Glutamatergic neuron (in vitro differentiated cells): ENCODE measurements at regions not wholly inside any gene's neighbourhood (a gene's known extent, or its start where the extent isn't known, plus 50 kb on each side); places are given as distances from the start of the nearest gene placed in this dataset.

Experiments used
- DNase-seq: peaks from one replicate; pipeline ENCODE4 v3.0.0; 2022
- H3K27ac Mint-ChIP-seq: one replicate; pipeline ENCODE4 v1.8.0; 2020; ENCODE audit warnings: mild to moderate bottlenecking, mixed read lengths, inconsistent platforms; ENCODE audit not compliant: unreplicated experiment
- H3K27me3 Mint-ChIP-seq: one replicate; pipeline ENCODE4 v1.8.0; 2020; ENCODE audit warnings: mild to moderate bottlenecking, moderate library complexity, mixed read lengths, inconsistent platforms; ENCODE audit not compliant: unreplicated experiment
- H3K36me3 Mint-ChIP-seq: one replicate; pipeline ENCODE4 v1.8.0; 2020; ENCODE audit warnings: mild to moderate bottlenecking, mixed read lengths, inconsistent platforms; ENCODE audit not compliant: unreplicated experiment
- H3K4me1 Mint-ChIP-seq: one replicate; pipeline ENCODE4 v1.8.0; 2020; ENCODE audit warnings: mild to moderate bottlenecking, low read depth, mixed read lengths, inconsistent platforms; ENCODE audit not compliant: unreplicated experiment
- H3K4me3 Mint-ChIP-seq: one replicate; pipeline ENCODE4 v1.8.0; 2020; ENCODE audit warnings: mild to moderate bottlenecking, mixed read lengths, inconsistent platforms; ENCODE audit not compliant: unreplicated experiment
- H3K9me3 Mint-ChIP-seq: one replicate; pipeline ENCODE4 v1.8.0; 2020; ENCODE audit warnings: mild to moderate bottlenecking, moderate library complexity, mixed read lengths, inconsistent platforms; ENCODE audit not compliant: unreplicated experiment
- CTCF ChIP-seq: fragments of 200-600 bp; sonication (generic); IDR thresholded peaks from one replicate; pipeline ENCODE4 v1.5.0; 2021; ENCODE audit not compliant: partially characterized antibody, unreplicated experiment

- Mint-ChIP-seq H3K4me3 (no peak overlapping the region), H3K36me3 (no peaks in the 10 kb centered on the region), H3K27me3 (no peaks in the 10 kb centered on the region), H3K9me3 (peaks cover 3% of the 10 kb centered on the region), H3K27ac (no peak overlapping the region), H3K4me1 (peaks cover 17% of the 10 kb centered on the region)
- no peak for TF ChIP-seq CTCF
- DNase-seq = peak; percentile 19
These were observed 191.7 kb downstream of the DAD1 start for GRCh38 chr14:22397221-22397737.

GRCh38 chr14:22395803-22396202, 193.2 kb downstream of the DAD1 start:
- Mint-ChIP-seq H3K36me3 (no peaks in the 10 kb centered on the region), H3K9me3 (peaks cover 3% of the 10 kb centered on the region), H3K4me3 (no peak overlapping the region), H3K27ac (no peak overlapping the region), H3K4me1 (peaks cover 17% of the 10 kb centered on the region), H3K27me3 (no peaks in the 10 kb centered on the region)
- no peak for TF ChIP-seq CTCF
- no peak for DNase-seq

- H3K9me3 Mint-ChIP-seq = peaks cover 3% of the 10 kb centered on the region
- TF ChIP-seq CTCF = no peak
- peaks cover 12% of the 10 kb centered on the region for H3K4me1 Mint-ChIP-seq
- no peaks in the 10 kb centered on the region for H3K27me3 Mint-ChIP-seq
- H3K4me3 Mint-ChIP-seq = no peak overlapping the region
- H3K36me3 Mint-ChIP-seq = no peaks in the 10 kb centered on the region
- H3K27ac Mint-ChIP-seq = no peak overlapping the region
- no peak for DNase-seq
These were observed 194.4 kb downstream of the DAD1 start for GRCh38 chr14:22394616-22395015.

- H3K9me3 Mint-ChIP-seq = peaks cover 3% of the 10 kb centered on the region
- no peaks in the 10 kb centered on the region for H3K27me3 Mint-ChIP-seq
- H3K4me3 Mint-ChIP-seq = no peak overlapping the region
- peaks cover 9% of the 10 kb centered on the region for H3K4me1 Mint-ChIP-seq
- no peak for TF ChIP-seq CTCF
- no peak for DNase-seq
- no peak overlapping the region for H3K27ac Mint-ChIP-seq
- no peaks in the 10 kb centered on the region for H3K36me3 Mint-ChIP-seq
These were observed 195.2 kb downstream of the DAD1 start for GRCh38 chr14:22393796-22394195.

GRCh38 chr14:22391908-22392565, 197.0 kb downstream of the DAD1 start:
- peak; percentile 66 for DNase-seq
- Mint-ChIP-seq H3K36me3 (no peaks in the 10 kb centered on the region), H3K9me3 (peaks cover 2% of the 10 kb centered on the region), H3K4me1 (peaks cover 6% of the 10 kb centered on the region), H3K4me3 (no peak overlapping the region), H3K27me3 (no peaks in the 10 kb centered on the region), H3K27ac (no peak overlapping the region)
- peak; percentile 37 for TF ChIP-seq CTCF
